ENCODE measurements at regions not wholly inside any gene's neighbourhood (a gene's known extent, or its start where the extent isn't known, plus 50 kb on each side); places are given as distances from the start of the nearest gene placed in this dataset.

DNA sequence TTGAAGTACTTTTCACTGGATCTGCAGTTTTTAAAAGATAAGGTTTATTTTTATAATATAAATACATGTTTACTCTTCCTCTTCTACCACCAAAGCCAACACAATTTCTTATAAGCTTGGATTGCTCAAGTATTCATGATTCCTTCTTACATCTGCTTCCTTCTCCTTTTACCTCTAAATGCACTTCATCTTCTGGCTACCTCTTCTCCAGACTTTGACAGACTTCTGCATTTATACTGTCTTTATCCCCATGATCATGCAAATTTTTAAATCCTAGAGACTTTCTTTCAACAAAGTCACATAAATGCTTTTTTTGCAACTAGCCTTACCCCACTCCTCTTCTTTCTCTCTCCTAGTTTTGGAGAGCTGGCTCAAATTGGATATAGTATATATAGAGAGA lies 142.9 kb downstream of the TFAP2B start:
- Histone ChIP-seq H3K9me3 (no peaks in the 10 kb centered on the region), H3K27ac (no peak overlapping the region), H3K36me3 (no peaks in the 10 kb centered on the region), H3K4me3 (no peak overlapping the region), H3K27me3 (no peaks in the 10 kb centered on the region), H3K4me1 (no peaks in the 10 kb centered on the region)
- TF ChIP-seq, protein P1, sequence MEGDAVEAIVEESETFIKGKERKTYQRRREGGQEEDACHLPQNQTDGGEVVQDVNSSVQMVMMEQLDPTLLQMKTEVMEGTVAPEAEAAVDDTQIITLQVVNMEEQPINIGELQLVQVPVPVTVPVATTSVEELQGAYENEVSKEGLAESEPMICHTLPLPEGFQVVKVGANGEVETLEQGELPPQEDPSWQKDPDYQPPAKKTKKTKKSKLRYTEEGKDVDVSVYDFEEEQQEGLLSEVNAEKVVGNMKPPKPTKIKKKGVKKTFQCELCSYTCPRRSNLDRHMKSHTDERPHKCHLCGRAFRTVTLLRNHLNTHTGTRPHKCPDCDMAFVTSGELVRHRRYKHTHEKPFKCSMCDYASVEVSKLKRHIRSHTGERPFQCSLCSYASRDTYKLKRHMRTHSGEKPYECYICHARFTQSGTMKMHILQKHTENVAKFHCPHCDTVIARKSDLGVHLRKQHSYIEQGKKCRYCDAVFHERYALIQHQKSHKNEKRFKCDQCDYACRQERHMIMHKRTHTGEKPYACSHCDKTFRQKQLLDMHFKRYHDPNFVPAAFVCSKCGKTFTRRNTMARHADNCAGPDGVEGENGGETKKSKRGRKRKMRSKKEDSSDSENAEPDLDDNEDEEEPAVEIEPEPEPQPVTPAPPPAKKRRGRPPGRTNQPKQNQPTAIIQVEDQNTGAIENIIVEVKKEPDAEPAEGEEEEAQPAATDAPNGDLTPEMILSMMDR (IDR thresholded peaks at IDR 0.05): no peak
- no peak for TF ChIP-seq POLR2A (IDR thresholded peaks at IDR 0.05)
- intact Hi-C loops (cut with DNase I): no loop called here
- no peak for DNase-seq

- no peaks in the 10 kb centered on the region for H3K4me1 ChIP-seq
- TF ChIP-seq POLR2A (IDR thresholded peaks at IDR 0.05): no peak
- TF ChIP-seq, protein P1 (IDR thresholded peaks at IDR 0.05): no peak
- no peak overlapping the region for H3K27ac ChIP-seq
- no peak for DNase-seq
- H3K36me3 ChIP-seq: no peaks in the 10 kb centered on the region
- no peaks in the 10 kb centered on the region for H3K9me3 ChIP-seq
- no peaks in the 10 kb centered on the region for H3K27me3 ChIP-seq
- H3K4me3 ChIP-seq: no peak overlapping the region
- intact Hi-C loops (cut with DNase I): no loop called here
Measured at GRCh38 chr6:50962213-50962759, 143.6 kb downstream of the TFAP2B start.

- no peaks in the 10 kb centered on the region for H3K27me3 ChIP-seq
- H3K4me3 ChIP-seq: no peak overlapping the region
- intact Hi-C loops (cut with DNase I): no loop called here
- no peaks in the 10 kb centered on the region for H3K36me3 ChIP-seq
- 79 to 84% methylated on average over 6 of the region's 6 CpGs for WGBS, 2 donors
- no peak for DNase-seq
- no peaks in the 10 kb centered on the region for H3K9me3 ChIP-seq
- H3K4me1 ChIP-seq: no peaks in the 10 kb centered on the region
- no peak for TF ChIP-seq POLR2A (IDR thresholded peaks at IDR 0.05)
- TF ChIP-seq, protein P1 (IDR thresholded peaks at IDR 0.05): no peak
- no peak overlapping the region for H3K27ac ChIP-seq
Measured at GRCh38 chr6:50963952-50964351, 145.3 kb downstream of the TFAP2B start.

DNA sequence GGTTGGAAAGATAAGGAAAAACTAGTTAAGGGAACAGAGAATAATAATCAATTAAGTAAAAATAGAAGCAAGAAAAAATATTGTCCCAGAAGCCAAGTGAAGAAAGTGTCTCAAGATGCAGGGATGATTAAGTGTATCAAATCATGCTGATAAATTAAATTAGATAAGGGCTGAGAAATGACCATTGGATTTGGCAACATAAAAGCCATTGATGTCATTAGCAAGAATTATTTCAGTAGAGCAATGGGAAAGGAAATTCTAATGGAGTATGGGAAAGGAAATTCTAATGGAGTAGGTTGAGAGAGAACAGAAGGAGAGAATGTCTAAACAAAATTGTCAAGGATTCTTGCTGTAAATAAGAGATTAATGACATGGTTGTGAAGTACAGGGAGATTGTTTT lies 146.8 kb downstream of the TFAP2B start:
- H3K4me3 ChIP-seq: no peak overlapping the region
- H3K27me3 ChIP-seq: no peaks in the 10 kb centered on the region
- intact Hi-C loops (cut with DNase I): no loop called here
- H3K9me3 ChIP-seq: no peaks in the 10 kb centered on the region
- no peaks in the 10 kb centered on the region for H3K4me1 ChIP-seq
- H3K36me3 ChIP-seq: no peaks in the 10 kb centered on the region
- DNase-seq: no peak
- TF ChIP-seq POLR2A (IDR thresholded peaks at IDR 0.05): no peak
- TF ChIP-seq, protein P1 (IDR thresholded peaks at IDR 0.05): no peak
- H3K27ac ChIP-seq: no peak overlapping the region

GRCh38 chr6:50966532-50966931 lies 147.9 kb downstream of the TFAP2B start:
- no peaks in the 10 kb centered on the region for H3K36me3 ChIP-seq
- intact Hi-C loops (cut with DNase I): no loop called here
- H3K4me1 ChIP-seq: peaks cover 0 to 2% (median 0%) of the 10 kb centered on the region in 3 donors
- no peak overlapping the region for H3K27ac ChIP-seq
- TF ChIP-seq POLR2A (IDR thresholded peaks at IDR 0.05): no peak
- TF ChIP-seq, protein P1 (IDR thresholded peaks at IDR 0.05): no peak
- no peaks in the 10 kb centered on the region for H3K9me3 ChIP-seq
- no peaks in the 10 kb centered on the region for H3K27me3 ChIP-seq
- H3K4me3 ChIP-seq: no peak overlapping the region
- 50 to 54% methylated on average over 1 of the region's 1 CpG for WGBS, 2 donors
- no peak for DNase-seq

Measured in esophagus squamous epithelium (tissue), 5 donors.